Activated naive CD4-positive, alpha-beta T cell treated with anti-CD3 and anti-CD28 coated beads for 36 hours (primary cell): ENCODE measurements at regions not wholly inside any gene's neighbourhood (a gene's known extent, or its start where the extent isn't known, plus 50 kb on each side); places are given as distances from the start of the nearest gene placed in this dataset.
"Not testable (repeated sequence)": the region's sequence is repeated elsewhere in the genome, so short reads cannot be mapped to it uniquely, and the experiment has no call there.

Experiments used
- CTCF ChIA-PET: fragments of 350-600 bp; sonication (Branson Sonifier 250); formaldehyde crosslinking; loops from one replicate; lab custom pipeline; 2021; ENCODE audit warnings: antibody characterized with exemption; lab: Charles Lee
- DNase-seq: peaks from one replicate; pipeline ENCODE4 v3.0.0-alpha.2; 2020
- H3K27ac Mint-ChIP-seq: one replicate; pipeline ENCODE4 v1.8.0; 2021; ENCODE audit warnings: mild to moderate bottlenecking, mixed read lengths
- H3K27me3 Mint-ChIP-seq: one replicate; pipeline ENCODE4 v1.8.0; 2021; ENCODE audit warnings: low read depth, mixed read lengths
- H3K36me3 Mint-ChIP-seq: one replicate; pipeline ENCODE4 v1.8.0; 2021; ENCODE audit warnings: low read depth, mixed read lengths
- H3K4me1 Mint-ChIP-seq: one replicate; pipeline ENCODE4 v1.8.0; 2021; ENCODE audit warnings: low read depth, mixed read lengths
- H3K4me3 Mint-ChIP-seq: one replicate; pipeline ENCODE4 v1.8.0; 2021; ENCODE audit warnings: mild to moderate bottlenecking, moderate library complexity, mixed read lengths
- H3K9me3 Mint-ChIP-seq: one replicate; pipeline ENCODE4 v1.8.0; 2021; ENCODE audit warnings: mixed read lengths
- intact Hi-C: fragments of 100-400 bp; cut with micrococcal nuclease; formaldehyde crosslinking; loops from one replicate; pipeline ENCODE4 v1.15.1; 2023

GRCh38 chrX:82528525-82528924 lies 979.6 kb upstream of the POU3F4 start:
- no peaks in the 10 kb centered on the region for H3K9me3 Mint-ChIP-seq
- H3K27me3 Mint-ChIP-seq, result no peaks in the 10 kb centered on the region
- intact Hi-C loops, result no loop called here
- no peaks in the 10 kb centered on the region for H3K4me1 Mint-ChIP-seq
- no peak overlapping the region for H3K4me3 Mint-ChIP-seq
- H3K36me3 Mint-ChIP-seq, result no peaks in the 10 kb centered on the region
- no peak overlapping the region for H3K27ac Mint-ChIP-seq
- DNase-seq, result no peak
- CTCF ChIA-PET, result no interaction called here

- Mint-ChIP-seq H3K9me3 (no peaks in the 10 kb centered on the region), H3K4me1 (no peaks in the 10 kb centered on the region), H3K4me3 (no peak overlapping the region), H3K27me3 (no peaks in the 10 kb centered on the region), H3K27ac (no peak overlapping the region), H3K36me3 (no peaks in the 10 kb centered on the region)
- intact Hi-C loops, result no loop called here
- DNase-seq, result no peak
- CTCF ChIA-PET, result interaction anchor here (0.7 kb wide), 1 partner anchor 214 kb away, joined by 3 read pairs; no protein-coding TSS in a partner anchor
These were observed 973.9 kb upstream of the POU3F4 start for GRCh38 chrX:82534086-82534597.

GRCh38 chrX:82537205-82537604 lies 970.9 kb upstream of the POU3F4 start:
- H3K36me3 Mint-ChIP-seq, intact Hi-C loops, H3K4me3 Mint-ChIP-seq, H3K9me3 Mint-ChIP-seq, H3K27ac Mint-ChIP-seq, H3K27me3 Mint-ChIP-seq, DNase-seq, CTCF ChIA-PET, H3K4me1 Mint-ChIP-seq: not testable (repeated sequence)

- CTCF ChIA-PET, result no interaction called here
- Mint-ChIP-seq H3K27ac (no peak overlapping the region), H3K9me3 (no peaks in the 10 kb centered on the region), H3K4me1 (no peaks in the 10 kb centered on the region), H3K36me3 (no peaks in the 10 kb centered on the region), H3K27me3 (no peaks in the 10 kb centered on the region), H3K4me3 (no peak overlapping the region)
- DNase-seq, result no peak
- intact Hi-C loops, result no loop called here
These were observed 966.3 kb upstream of the POU3F4 start for GRCh38 chrX:82541822-82542221.

GRCh38 chrX:82552201-82552600 lies 955.9 kb upstream of the POU3F4 start:
- H3K4me1 Mint-ChIP-seq, H3K4me3 Mint-ChIP-seq, intact Hi-C loops, H3K9me3 Mint-ChIP-seq, H3K36me3 Mint-ChIP-seq, H3K27ac Mint-ChIP-seq, DNase-seq, CTCF ChIA-PET, H3K27me3 Mint-ChIP-seq: not testable (repeated sequence)

- CTCF ChIA-PET, result no interaction called here
- Mint-ChIP-seq H3K27ac (no peak overlapping the region), H3K9me3 (no peaks in the 10 kb centered on the region), H3K4me1 (no peaks in the 10 kb centered on the region), H3K36me3 (no peaks in the 10 kb centered on the region), H3K27me3 (no peaks in the 10 kb centered on the region), H3K4me3 (no peak overlapping the region)
- intact Hi-C loops, result no loop called here
- DNase-seq, result no peak
These were observed 951.5 kb upstream of the POU3F4 start for GRCh38 chrX:82556588-82556987.

- CTCF ChIA-PET, result no interaction called here
- intact Hi-C loops, result no loop called here
- no peaks in the 10 kb centered on the region for H3K4me1 Mint-ChIP-seq
- H3K4me3 Mint-ChIP-seq, result no peak overlapping the region
- no peak overlapping the region for H3K27ac Mint-ChIP-seq
- no peaks in the 10 kb centered on the region for H3K9me3 Mint-ChIP-seq
- no peaks in the 10 kb centered on the region for H3K27me3 Mint-ChIP-seq
- H3K36me3 Mint-ChIP-seq, result no peaks in the 10 kb centered on the region
- no peak for DNase-seq
These were observed 922.2 kb upstream of the POU3F4 start for GRCh38 chrX:82585868-82586267.

- H3K27ac Mint-ChIP-seq, result no peak overlapping the region
- no peaks in the 10 kb centered on the region for H3K27me3 Mint-ChIP-seq
- H3K4me3 Mint-ChIP-seq, result no peak overlapping the region
- H3K9me3 Mint-ChIP-seq, result no peaks in the 10 kb centered on the region
- intact Hi-C loops, result no loop called here
- CTCF ChIA-PET, result no interaction called here
- DNase-seq, result no peak
- H3K36me3 Mint-ChIP-seq, result no peaks in the 10 kb centered on the region
- H3K4me1 Mint-ChIP-seq, result no peaks in the 10 kb centered on the region
These were observed 918.7 kb upstream of the POU3F4 start for GRCh38 chrX:82589410-82589809.

GRCh38 chrX:82591421-82591820 lies 916.7 kb upstream of the POU3F4 start:
- intact Hi-C loops, result no loop called here
- no peak overlapping the region for H3K4me3 Mint-ChIP-seq
- no peaks in the 10 kb centered on the region for H3K27me3 Mint-ChIP-seq
- H3K9me3 Mint-ChIP-seq, result no peaks in the 10 kb centered on the region
- no peaks in the 10 kb centered on the region for H3K4me1 Mint-ChIP-seq
- CTCF ChIA-PET, result no interaction called here
- no peak overlapping the region for H3K27ac Mint-ChIP-seq
- H3K36me3 Mint-ChIP-seq, result no peaks in the 10 kb centered on the region
- no peak for DNase-seq

GRCh38 chrX:82626978-82627377 lies 881.1 kb upstream of the POU3F4 start:
- CTCF ChIA-PET, result no interaction called here
- Mint-ChIP-seq H3K9me3 (peaks cover 3% of the 10 kb centered on the region), H3K4me1 (no peaks in the 10 kb centered on the region), H3K27me3 (no peaks in the 10 kb centered on the region), H3K4me3 (no peak overlapping the region), H3K36me3 (no peaks in the 10 kb centered on the region), H3K27ac (no peak overlapping the region)
- intact Hi-C loops, result no loop called here
- DNase-seq, result no peak

- no peaks in the 10 kb centered on the region for H3K4me1 Mint-ChIP-seq
- intact Hi-C loops, result no loop called here
- CTCF ChIA-PET, result no interaction called here
- no peak overlapping the region for H3K27ac Mint-ChIP-seq
- no peak for DNase-seq
- no peak overlapping the region for H3K4me3 Mint-ChIP-seq
- H3K27me3 Mint-ChIP-seq, result no peaks in the 10 kb centered on the region
- no peaks in the 10 kb centered on the region for H3K36me3 Mint-ChIP-seq
- peaks cover 3% of the 10 kb centered on the region for H3K9me3 Mint-ChIP-seq
These were observed 880.5 kb upstream of the POU3F4 start for GRCh38 chrX:82627568-82627967.

- no peak overlapping the region for H3K27ac Mint-ChIP-seq
- CTCF ChIA-PET, result no interaction called here
- H3K4me3 Mint-ChIP-seq, result no peak overlapping the region
- H3K4me1 Mint-ChIP-seq, result no peaks in the 10 kb centered on the region
- DNase-seq, result no peak
- no peaks in the 10 kb centered on the region for H3K27me3 Mint-ChIP-seq
- no peaks in the 10 kb centered on the region for H3K36me3 Mint-ChIP-seq
- intact Hi-C loops, result no loop called here
- peaks cover 3% of the 10 kb centered on the region for H3K9me3 Mint-ChIP-seq
These were observed 860.0 kb upstream of the POU3F4 start for GRCh38 chrX:82648062-82648461.

- CTCF ChIA-PET, result no interaction called here
- intact Hi-C loops, result no loop called here
- no peak overlapping the region for H3K27ac Mint-ChIP-seq
- H3K27me3 Mint-ChIP-seq, result no peaks in the 10 kb centered on the region
- no peak for DNase-seq
- peaks cover 3% of the 10 kb centered on the region for H3K9me3 Mint-ChIP-seq
- no peaks in the 10 kb centered on the region for H3K36me3 Mint-ChIP-seq
- H3K4me3 Mint-ChIP-seq, result no peak overlapping the region
- H3K4me1 Mint-ChIP-seq, result no peaks in the 10 kb centered on the region
These were observed 858.4 kb upstream of the POU3F4 start for GRCh38 chrX:82649645-82650044.

- DNase-seq, result no peak
- Mint-ChIP-seq H3K4me1 (no peaks in the 10 kb centered on the region), H3K4me3 (no peak overlapping the region), H3K36me3 (no peaks in the 10 kb centered on the region), H3K9me3 (no peaks in the 10 kb centered on the region), H3K27ac (no peak overlapping the region), H3K27me3 (no peaks in the 10 kb centered on the region)
- intact Hi-C loops, result no loop called here
- CTCF ChIA-PET, result no interaction called here
These were observed 849.6 kb upstream of the POU3F4 start for GRCh38 chrX:82658492-82658891.
